Astrocyte of the cerebellum (primary cell): ENCODE measurements at regions not wholly inside any gene's neighbourhood (a gene's known extent, or its start where the extent isn't known, plus 50 kb on each side); places are given as distances from the start of the nearest gene placed in this dataset.

Experiments used
- DNase-seq: peaks from one replicate; pipeline ENCODE4 v3.0.0-alpha.2; 2011; ENCODE audit warnings: low read depth
- H3K4me3 ChIP-seq: 2 replicates; pipeline ENCODE4 v1.5.1; 2011; ENCODE audit warnings: mild to moderate bottlenecking, low read depth, low read length, moderate library complexity
- CTCF ChIP-seq: IDR thresholded peaks from 2 replicates; pipeline ENCODE4 v1.5.1; 2012; ENCODE audit warnings: low read length, low read depth, moderate library complexity, mild to moderate bottlenecking; ENCODE audit errors: missing control alignments
- in situ Hi-C: cut with HindIII; loops from 2 replicates; pipeline ENCODE4 v1.10.0; 2017; ENCODE audit warnings: low sequenced_read_pairs

GRCh38 chr17:72498364-72499210, 377.8 kb downstream of the SOX9 start:
- in situ Hi-C loops = no loop called here
- H3K4me3 ChIP-seq = no peak overlapping the region
- DNase-seq = no peak
- no peak for TF ChIP-seq CTCF

GRCh38 chr17:72501404-72502370, 380.9 kb downstream of the SOX9 start:
- in situ Hi-C loops = no loop called here
- no peak overlapping the region for H3K4me3 ChIP-seq
- DNase-seq = no peak
- no peak for TF ChIP-seq CTCF

- in situ Hi-C loops = no loop called here
- no peak for DNase-seq
- TF ChIP-seq CTCF = no peak
- no peak overlapping the region for H3K4me3 ChIP-seq
Observed at GRCh38 chr17:72502371-72503341, 381.8 kb downstream of the SOX9 start.

DNA sequence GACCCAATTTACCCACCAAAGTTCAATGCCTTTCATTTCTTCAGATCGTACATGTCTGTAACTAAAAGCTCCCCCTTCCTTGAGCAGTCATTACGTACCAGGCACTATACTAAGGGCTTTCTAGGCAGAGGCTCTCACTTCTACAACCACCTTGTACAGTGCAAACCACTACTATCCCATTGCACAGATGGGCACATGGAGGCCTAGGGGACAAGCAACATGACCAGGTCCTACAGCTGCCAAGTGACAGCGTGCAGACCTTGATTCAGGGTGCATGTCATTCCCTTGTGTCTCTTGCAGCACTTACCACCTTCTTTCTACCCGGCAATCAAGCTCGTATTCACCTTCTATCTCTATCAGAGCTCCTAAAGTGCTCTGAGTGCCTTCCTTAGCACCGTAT, 382.7 kb downstream of the SOX9 start:
- in situ Hi-C loops = no loop called here
- no peak overlapping the region for H3K4me3 ChIP-seq
- no peak for DNase-seq
- TF ChIP-seq CTCF = no peak

- no peak for TF ChIP-seq CTCF
- in situ Hi-C loops = no loop called here
- no peak overlapping the region for H3K4me3 ChIP-seq
- DNase-seq = no peak
Observed at GRCh38 chr17:72504783-72505182, 384.0 kb downstream of the SOX9 start.
